ENCODE measurements at regions not wholly inside any gene's neighbourhood (a gene's known extent, or its start where the extent isn't known, plus 50 kb on each side); places are given as distances from the start of the nearest gene placed in this dataset.
"Not testable (repeated sequence)": the region's sequence is repeated elsewhere in the genome, so short reads cannot be mapped to it uniquely, and the experiment has no call there.

GRCh38 chr3:107142171-107142570 is 235.1 kb upstream of the CCDC54 start:
- DNase-seq (ENCODE audit: low read depth in 2 of 2), result no peak

GRCh38 chr3:107142786-107143575 is 234.3 kb upstream of the CCDC54 start:
- no peak for DNase-seq (ENCODE audit: low read depth in 2 of 2)

- no peak for DNase-seq (ENCODE audit: low read depth in 2 of 2)
Measured at GRCh38 chr3:107150675-107151074, 226.6 kb upstream of the CCDC54 start.

- DNase-seq (ENCODE audit: low read depth in 2 of 2), result no peak
Measured at GRCh38 chr3:107153981-107154380, 223.3 kb upstream of the CCDC54 start.

- DNase-seq (ENCODE audit: low read depth in 2 of 2), result no peak
Measured at GRCh38 chr3:107172411-107172810, 204.8 kb upstream of the CCDC54 start.

GRCh38 chr3:107184375-107184774 is 192.9 kb upstream of the CCDC54 start:
- DNase-seq (ENCODE audit: low read depth in 2 of 2), result no peak

GRCh38 chr3:107188262-107188661 is 189.0 kb upstream of the CCDC54 start:
- no peak for DNase-seq (ENCODE audit: low read depth in 2 of 2)

GRCh38 chr3:107189158-107189791 is 188.0 kb upstream of the CCDC54 start:
- DNase-seq (ENCODE audit: low read depth in 2 of 2), result no peak

- DNase-seq (ENCODE audit: low read depth in 2 of 2), result no peak
Measured at GRCh38 chr3:107193116-107193515, 184.1 kb upstream of the CCDC54 start.

GRCh38 chr3:107198581-107199181 is 178.6 kb upstream of the CCDC54 start:
- no peak for DNase-seq (ENCODE audit: low read depth in 2 of 2)

GRCh38 chr3:107201146-107201545 is 176.1 kb upstream of the CCDC54 start:
- DNase-seq (ENCODE audit: low read depth in 2 of 2), result no peak

- DNase-seq (ENCODE audit: low read depth in 2 of 2), result not testable (repeated sequence)
Measured at GRCh38 chr3:107202885-107203284, 174.4 kb upstream of the CCDC54 start.

GRCh38 chr3:107204121-107204520 is 173.1 kb upstream of the CCDC54 start:
- DNase-seq (ENCODE audit: low read depth in 2 of 2), result no peak

- DNase-seq (ENCODE audit: low read depth in 2 of 2), result no peak
Measured at GRCh38 chr3:107205358-107205757, 171.9 kb upstream of the CCDC54 start.

GRCh38 chr3:107206141-107206540 is 171.1 kb upstream of the CCDC54 start:
- no peak for DNase-seq (ENCODE audit: low read depth in 2 of 2)

GRCh38 chr3:107206945-107207344 is 170.3 kb upstream of the CCDC54 start:
- DNase-seq (ENCODE audit: low read depth in 2 of 2), result no peak

GRCh38 chr3:107208100-107208499 is 169.1 kb upstream of the CCDC54 start:
- DNase-seq (ENCODE audit: low read depth in 2 of 2), result no peak

GRCh38 chr3:107208796-107209195 is 168.4 kb upstream of the CCDC54 start:
- no peak for DNase-seq (ENCODE audit: low read depth in 2 of 2)

- no peak for DNase-seq (ENCODE audit: low read depth in 2 of 2)
Measured at GRCh38 chr3:107209302-107209990, 167.8 kb upstream of the CCDC54 start.

- DNase-seq (ENCODE audit: low read depth in 2 of 2), result no peak
Measured at GRCh38 chr3:107211608-107212007, 165.6 kb upstream of the CCDC54 start.

- DNase-seq (ENCODE audit: low read depth in 2 of 2), result no peak
Measured at GRCh38 chr3:107212618-107213017, 164.6 kb upstream of the CCDC54 start.

- no peak for DNase-seq (ENCODE audit: low read depth in 2 of 2)
Measured at GRCh38 chr3:107213044-107213669, 164.1 kb upstream of the CCDC54 start.
